HepG2 (cell line): ENCODE measurements at regions not wholly inside any gene's neighbourhood (a gene's known extent, or its start where the extent isn't known, plus 50 kb on each side); places are given as distances from the start of the nearest gene placed in this dataset.

ENCODE experiments used
- ATAC-seq: fragments of 200-7000 bp; cut with Tn5 transposase; 3 replicates; pipeline ENCODE4 v1.9.1; 2020; ENCODE audit warnings: mild to moderate bottlenecking, moderate library complexity
- BruUV-seq: library from RNA; stranded (reverse); fragments of 400-500 nt; replicated peaks from 2 replicates; lab custom pipeline; 2021; lab: Mats Ljungman, UMichigan
- CTCF ChIA-PET: fragments of 300-600 bp; formaldehyde crosslinking; extraction: SDS; loops from one replicate; lab custom pipeline; 2021; ENCODE audit warnings: low total read pairs, inconsistent platforms, low intra/inter-chr PET ratio; lab: Yijun Ruan, JAX
- POLR2A ChIA-PET: fragments of 350-600 bp; sonication (Branson Sonifier 250); formaldehyde crosslinking; loops from one replicate; lab custom pipeline; 2020; ENCODE audit warnings: antibody characterized with exemption, inconsistent platforms; lab: Yijun Ruan, JAX
- DNase-seq: peaks from one replicate; pipeline ENCODE4 v3.0.0-alpha.2; 2015; ENCODE audit warnings: low spot score
- FAIRE-seq: peaks from 3 replicates; lab custom pipeline; 2011; peaks lifted over from hg19 to GRCh38; lab: Jason Lieb, UNC
- H2AFZ ChIP-seq: one replicate; pipeline ENCODE4 v1.6.1; 2011; ENCODE audit warnings: low read length, inconsistent platforms
- H3K27ac ChIP-seq: fragments of 300-600 bp; 3 replicates; pipeline ENCODE4 v1.8.0; 2011; ENCODE audit warnings: mixed run types, mild to moderate bottlenecking, mixed read lengths, low read length, inconsistent platforms; ENCODE audit not compliant: insufficient read depth; ENCODE audit errors: extremely low read length
- H3K27me3 ChIP-seq, 2 experiments: fragments of 200-600 bp in 1 of 2; 2 replicates in 1 of 2; 3 replicates in 1 of 2; pipeline versions ENCODE4 v1.6.0 to v1.8.0; 2011; ENCODE audit warnings: low read length in 2 of 2, mild to moderate bottlenecking in 2 of 2, moderate library complexity in 2 of 2, inconsistent platforms in 1 of 2; ENCODE audit not compliant: insufficient read depth in 2 of 2, control insufficient read depth in 1 of 2
- H3K36me3 ChIP-seq, 2 experiments: fragments of 200-600 bp in 1 of 2; replicated peaks in 1 of 2; 2 replicates in 1 of 2; 3 replicates in 1 of 2; pipeline versions ENCODE4 v1.5.1 to v1.8.0; 2011; ENCODE audit warnings: low read length in 2 of 2, inconsistent platforms in 1 of 2; ENCODE audit not compliant: insufficient read depth in 2 of 2, control insufficient read depth in 1 of 2
- H3K4me1 ChIP-seq: 2 replicates; pipeline ENCODE4 v1.5.1; 2012; ENCODE audit warnings: low read length, inconsistent platforms; ENCODE audit not compliant: insufficient read depth
- H3K4me2 ChIP-seq: 2 replicates; pipeline ENCODE4 v1.6.0; 2011; ENCODE audit warnings: low read depth, low read length, inconsistent platforms
- H3K4me3 ChIP-seq, 3 experiments: fragments of 200-600 bp in 1 of 3; sonication (generic), shearing (Covaris generic) in 1 of 3; replicated peaks in 1 of 3; 2 replicates each; pipeline ENCODE4 v1.5.1; 2011 to 2016; ENCODE audit warnings: low read length in 3 of 3, inconsistent platforms in 2 of 3, low read depth in 2 of 3, mild to moderate bottlenecking in 2 of 3, control low read depth in 1 of 3, mixed read lengths in 1 of 3; ENCODE audit not compliant: insufficient read depth in 1 of 3
- H3K79me2 ChIP-seq: one replicate; pipeline ENCODE4 v1.6.1; 2011; ENCODE audit warnings: low read length, inconsistent platforms; ENCODE audit not compliant: insufficient read depth
- H3K9ac ChIP-seq: 2 replicates; pipeline ENCODE4 v1.6.0; 2011; ENCODE audit warnings: mild to moderate bottlenecking, low read depth, low read length, inconsistent platforms; ENCODE audit not compliant: insufficient read depth
- H3K9me3 ChIP-seq: 2 replicates; pipeline ENCODE4 v1.5.1; 2012; ENCODE audit warnings: mild to moderate bottlenecking, low read length
- H4K20me1 ChIP-seq: 2 replicates; pipeline ENCODE4 v1.6.0; 2011; ENCODE audit warnings: inconsistent platforms, mild to moderate bottlenecking, low read length, moderate library complexity; ENCODE audit not compliant: insufficient read depth
- CEBPG ChIP-seq: IDR thresholded peaks from 2 replicates; pipeline ENCODE4 v1.6.1; 2016
- CSRNP1 ChIP-seq: sonication (generic); formaldehyde crosslinking; IDR thresholded peaks from 2 replicates; pipeline ENCODE4 v1.8.1; 2023; ENCODE audit warnings: mild to moderate bottlenecking, missing genetic modification reagents
- HOMEZ ChIP-seq: IDR thresholded peaks from 2 replicates; pipeline ENCODE4 v1.6.1; 2016; ENCODE audit warnings: low read depth
- KMT2A ChIP-seq: sonication (generic); formaldehyde crosslinking; IDR thresholded peaks from 2 replicates; pipeline ENCODE4 v1.4.0; 2020; ENCODE audit warnings: missing genetic modification reagents
- SMAD9 ChIP-seq: sonication (generic); formaldehyde crosslinking; IDR thresholded peaks from 2 replicates; pipeline ENCODE4 v1.5.1; 2020; ENCODE audit warnings: mild to moderate bottlenecking, missing genetic modification reagents
- TARDBP ChIP-seq: sonication (generic); formaldehyde crosslinking; IDR thresholded peaks from 2 replicates; pipeline ENCODE4 v1.8.0; 2022; ENCODE audit warnings: mild to moderate bottlenecking, missing genetic modification reagents
- TCF7L2 ChIP-seq: IDR thresholded peaks from 2 replicates; pipeline ENCODE4 v1.6.1; 2011; ENCODE audit warnings: mild to moderate bottlenecking, low read depth, low read length, moderate library complexity
- ZMYM4 ChIP-seq: sonication (generic); formaldehyde crosslinking; IDR thresholded peaks from 2 replicates; pipeline ENCODE4 v1.8.1; 2023; ENCODE audit warnings: mild to moderate bottlenecking, missing genetic modification reagents
- ZNF260 ChIP-seq: sonication (generic); formaldehyde crosslinking; IDR thresholded peaks from 2 replicates; pipeline ENCODE4 v1.4.0; 2020; ENCODE audit warnings: missing genetic modification reagents, low read depth, mild to moderate bottlenecking, borderline replicate concordance
- ZNF33A ChIP-seq: sonication (generic); formaldehyde crosslinking; IDR thresholded peaks from 2 replicates; pipeline ENCODE4 v1.5.1; 2020; ENCODE audit warnings: missing genetic modification reagents, mild to moderate bottlenecking, moderate library complexity, borderline replicate concordance
- ZNF407 ChIP-seq: sonication (generic); formaldehyde crosslinking; IDR thresholded peaks from one replicate; pipeline ENCODE4 v1.5.1; 2020; ENCODE audit warnings: mild to moderate bottlenecking, missing genetic modification reagents; ENCODE audit errors: not compliant biosample characterization
- ZNF468 ChIP-seq: sonication (generic); formaldehyde crosslinking; IDR thresholded peaks from 2 replicates; pipeline ENCODE4 v1.8.0; 2022; ENCODE audit warnings: mild to moderate bottlenecking, moderate library complexity, missing genetic modification reagents
- ZNF557 ChIP-seq: sonication (generic); formaldehyde crosslinking; IDR thresholded peaks from 2 replicates; pipeline ENCODE4 v1.4.0; 2020; ENCODE audit warnings: missing genetic modification reagents
- ZNF580 ChIP-seq: IDR thresholded peaks from 2 replicates; pipeline ENCODE4 v1.6.1; 2016; ENCODE audit warnings: low read depth, borderline replicate concordance
- ZNF678 ChIP-seq: sonication (generic); formaldehyde crosslinking; IDR thresholded peaks from 2 replicates; pipeline ENCODE4 v1.4.0; 2020; ENCODE audit warnings: mild to moderate bottlenecking, missing genetic modification reagents
- WGBS: methylation state at CpG from one replicate; pipeline ENCODE4 v1.1.6; 2017; ENCODE audit warnings: low lambda C conversion rate; 5-methylcytosine and 5-hydroxymethylcytosine counted together
- in situ Hi-C: cut with HindIII; loops from 2 replicates; pipeline ENCODE4 v1.10.0; 2017; ENCODE audit warnings: low pct_unique_long_range_greater_than_20kb; ENCODE audit not compliant: extremely low pct_ligation_motif_present
- intact Hi-C: fragments of 100-400 bp; cut with micrococcal nuclease; formaldehyde crosslinking; loops from one replicate; pipeline ENCODE4 v1.10.0; 2022; ENCODE audit not compliant: unreplicated experiment

- POLR2A ChIA-PET = no interaction called here
- Histone ChIP-seq H3K9me3 (no peaks in the 10 kb centered on the region), H3K27ac (no peak overlapping the region), H3K4me1 (no peaks in the 10 kb centered on the region), H3K9ac (no peak overlapping the region), H4K20me1 (no peaks in the 10 kb centered on the region), H3K36me3 (no peaks in the 10 kb centered on the region), H2AFZ (no peak overlapping the region), H3K4me3 (no peak overlapping the region), H3K27me3 (no peaks in the 10 kb centered on the region; a peak in 1 of 5 replicates), H3K4me2 (no peak overlapping the region), H3K79me2 (no peaks in the 10 kb centered on the region)
- ATAC-seq = no peak
- CTCF ChIA-PET = no interaction called here
- BruUV-seq = no TSS peak
- no peak for DNase-seq
- intact Hi-C loops = no loop called here
- in situ Hi-C loops = no loop called here
- WGBS = 0% methylated on average over 4 of the region's 4 CpGs
- no peak for FAIRE-seq
- TF ChIP-seq ZNF468 (CRISPR knock-in tag) (no peak), ZNF580 (CRISPR knock-in tag) (no peak), ZMYM4 (CRISPR knock-in tag) (no peak), CEBPG (CRISPR knock-in tag) (no peak), ZNF557 (CRISPR knock-in tag) (no peak), TCF7L2 (no peak), HOMEZ (CRISPR knock-in tag) (no peak), CSRNP1 (CRISPR knock-in tag) (no peak), KMT2A (CRISPR knock-in tag) (no peak), ZNF407 (no peak), ZNF33A (no peak), ZNF260 (CRISPR knock-in tag) (no peak), SMAD9 (no peak), ZNF678 (no peak), TARDBP (CRISPR knock-in tag) (no peak)
Observed at GRCh38 chr13:102956449-102956848, 109.8 kb downstream of the SLC10A2 start.
